Spleen (tissue), 11 donors: ENCODE measurements at regions not wholly inside any gene's neighbourhood (a gene's known extent, or its start where the extent isn't known, plus 50 kb on each side); places are given as distances from the start of the nearest gene placed in this dataset.
A peak's percentile ranks its signal among the peaks of the same experiment; 100 is the strongest.

Source experiments
- DNase-seq: peaks from one replicate; pipeline ENCODE4 v3.0.0-alpha.2; 2020
- H3K27ac ChIP-seq, 8 donors: fragments of 200-600 bp; sonication (generic) in 7 of 8; 1 replicate in 4 of 8; 2 replicates in 4 of 8; pipeline versions ENCODE4 v1.5.0 to v1.8.0; 2016 to 2021; ENCODE audit warnings: inconsistent platforms in 4 of 8, mild to moderate bottlenecking in 4 of 8, moderate library complexity in 1 of 8
- H3K27me3 ChIP-seq, 7 donors: fragments of 200-600 bp; sonication (generic) in 6 of 7; replicated peaks in 1 of 7; 1 replicate in 4 of 7; 2 replicates in 3 of 7; pipeline versions ENCODE4 v1.5.0 to v1.8.0; 2016 to 2021; ENCODE audit warnings: inconsistent platforms in 3 of 7, mild to moderate bottlenecking in 1 of 7
- H3K36me3 ChIP-seq, 6 donors: fragments of 200-600 bp; sonication (generic) in 5 of 6; 1 replicate in 4 of 6; 2 replicates in 2 of 6; pipeline versions ENCODE4 v1.5.0 to v1.8.0; 2016 to 2021; ENCODE audit warnings: inconsistent platforms in 2 of 6
- H3K4me1 ChIP-seq, 6 donors: fragments of 200-600 bp; sonication (generic) in 5 of 6; 1 replicate in 3 of 6; 2 replicates in 3 of 6; pipeline versions ENCODE4 v1.5.0 to v1.8.0; 2016 to 2021; ENCODE audit warnings: inconsistent platforms in 3 of 6
- H3K4me3 ChIP-seq, 8 donors: fragments of 200-600 bp; sonication (generic) in 7 of 8; 1 replicate in 4 of 8; 2 replicates in 4 of 8; pipeline versions ENCODE4 v1.5.0 to v1.8.0; 2016 to 2021; ENCODE audit warnings: inconsistent platforms in 4 of 8, mild to moderate bottlenecking in 4 of 8, moderate library complexity in 2 of 8
- H3K9me3 ChIP-seq, 8 donors: fragments of 200-600 bp; sonication (generic) in 7 of 8; 1 replicate in 4 of 8; 2 replicates in 4 of 8; pipeline versions ENCODE4 v1.5.0 to v1.8.0; 2016 to 2021; ENCODE audit warnings: inconsistent platforms in 4 of 8
- CTCF ChIP-seq, 11 experiments: fragments of 200-600 bp in 7 of 11; fragments of 450-650 bp in 4 of 11; sonication (generic) in 4 of 11; IDR thresholded peaks in 8 of 11; conservative IDR thresholded peaks in 3 of 11; 1 replicate in 7 of 11; 2 replicates in 4 of 11; pipeline versions ENCODE4 v1.4.0 to v1.8.0; 2016 to 2021; ENCODE audit warnings: antibody characterized with exemption in 11 of 11, inconsistent platforms in 4 of 11, mild to moderate bottlenecking in 1 of 11
- POLR2A ChIP-seq, 3 donors: fragments of 450-650 bp; IDR thresholded peaks; one replicate each; pipeline ENCODE4 v1.5.1; 2017; ENCODE audit warnings: antibody characterized with exemption in 3 of 3, mild to moderate bottlenecking in 1 of 3
- POLR2AphosphoS5 ChIP-seq, 3 donors: sonication (generic); formaldehyde crosslinking; IDR thresholded peaks; one replicate each; pipeline ENCODE4 v1.5.1; 2017; ENCODE audit warnings: antibody characterized with exemption in 3 of 3
- WGBS, 5 donors: extraction: QIAGEN DNeasy Blood & Tissue Kit in 3 of 5; methylation state at CpG; one replicate each; pipeline versions ENCODE4 v1.1.5 to v1.1.7; 2013 to 2018; 5-methylcytosine and 5-hydroxymethylcytosine counted together
- intact Hi-C: fragments of 100-400 bp; cut with DNase I; formaldehyde crosslinking; loops from one replicate; pipeline ENCODE4 v1.15.0; 2023; ENCODE audit warnings: low total_unique reads
- donor health status: healthy with polysubstance abuse.
- donor health status: DM: no; HTN: no; CAD: no; lungs with moderate emphysema.
- donor health status: DM: no; HTN: no; CAD: no.
- donor health status: Bipolar disorder and iron deficiency.
- donor health status: healthy.
- donor health status: DM: no; HTN: no; CAD: no.
- donor health status: DM: yes; HTN: yes; CAD: no.

GRCh38 chr2:9156483-9156882 is 50.1 kb upstream of the ASAP2 start:
- TF ChIP-seq POLR2A (IDR thresholded peaks at IDR 0.05) (no peak), CTCF (IDR thresholded peaks at IDR 0.05 in 8 of 11, conservative IDR thresholded peaks at IDR 0.05 in 3 of 11) (no peak), POLR2AphosphoS5 (IDR thresholded peaks at IDR 0.05) (no peak)
- peaks cover 0 to 13% (median 0%) of the 10 kb centered on the region in 6 donors for H3K4me1 ChIP-seq
- H3K27me3 ChIP-seq = peaks cover 0 to 49% (median 4%) of the 10 kb centered on the region in 7 donors
- H3K9me3 ChIP-seq = no peaks in the 10 kb centered on the region
- 88 to 97% (median 91%) methylated on average over 3 of the region's 3 CpGs for WGBS, 5 donors
- intact Hi-C loops = no loop called here
- H3K27ac ChIP-seq = no peak overlapping the region
- no peaks in the 10 kb centered on the region for H3K36me3 ChIP-seq
- peak; percentile 8 for DNase-seq
- no peak overlapping the region for H3K4me3 ChIP-seq

GRCh38 chr2:9154061-9154460 is 52.6 kb upstream of the ASAP2 start:
- TF ChIP-seq CTCF (IDR thresholded peaks at IDR 0.05 in 8 of 11, conservative IDR thresholded peaks at IDR 0.05 in 3 of 11) (no peak), POLR2AphosphoS5 (IDR thresholded peaks at IDR 0.05) (no peak), POLR2A (IDR thresholded peaks at IDR 0.05) (no peak)
- peak; percentile 7 for DNase-seq
- peaks cover 0 to 13% (median 0%) of the 10 kb centered on the region in 6 donors for H3K4me1 ChIP-seq
- intact Hi-C loops = no loop called here
- H3K36me3 ChIP-seq = no peaks in the 10 kb centered on the region
- no peaks in the 10 kb centered on the region for H3K9me3 ChIP-seq
- H3K27me3 ChIP-seq = peaks cover 0 to 70% (median 8%) of the 10 kb centered on the region in 7 donors
- no peak overlapping the region for H3K4me3 ChIP-seq
- WGBS, 5 donors = 89 to 97% (median 95%) methylated on average over 2 of the region's 2 CpGs
- no peak overlapping the region for H3K27ac ChIP-seq

GRCh38 chr2:9153643-9153980 is 53.0 kb upstream of the ASAP2 start:
- 80 to 93% (median 85%) methylated on average over 4 of the region's 4 CpGs for WGBS, 5 donors
- TF ChIP-seq POLR2A (IDR thresholded peaks at IDR 0.05) (no peak), CTCF (IDR thresholded peaks at IDR 0.05 in 8 of 11, conservative IDR thresholded peaks at IDR 0.05 in 3 of 11) (no peak), POLR2AphosphoS5 (IDR thresholded peaks at IDR 0.05) (no peak)
- Histone ChIP-seq H3K27me3 (peaks cover 0 to 74% (median 8%) of the 10 kb centered on the region in 7 donors), H3K4me1 (peaks cover 0 to 13% (median 0%) of the 10 kb centered on the region in 6 donors), H3K4me3 (no peak overlapping the region), H3K9me3 (no peaks in the 10 kb centered on the region), H3K36me3 (no peaks in the 10 kb centered on the region), H3K27ac (no peak overlapping the region)
- intact Hi-C loops = no loop called here
- peak; percentile 17 for DNase-seq

GRCh38 chr2:9152975-9153642 is 53.5 kb upstream of the ASAP2 start:
- peak; percentile 13 for DNase-seq
- Histone ChIP-seq H3K36me3 (no peaks in the 10 kb centered on the region), H3K27ac (no peak overlapping the region), H3K4me3 (no peak overlapping the region), H3K9me3 (no peaks in the 10 kb centered on the region), H3K4me1 (peaks cover 0 to 13% (median 0%) of the 10 kb centered on the region in 6 donors), H3K27me3 (peaks cover 0 to 79% (median 8%) of the 10 kb centered on the region in 7 donors)
- intact Hi-C loops = no loop called here
- WGBS, 5 donors = 19 to 25% (median 24%) methylated on average over 15 to 17 of the region's 17 CpGs
- TF ChIP-seq CTCF (IDR thresholded peaks at IDR 0.05 in 8 of 11, conservative IDR thresholded peaks at IDR 0.05 in 3 of 11) (no peak), POLR2AphosphoS5 (IDR thresholded peaks at IDR 0.05) (no peak), POLR2A (IDR thresholded peaks at IDR 0.05) (no peak)
